ENCODE measurements at regions not wholly inside any gene's neighbourhood (a gene's known extent, or its start where the extent isn't known, plus 50 kb on each side); places are given as distances from the start of the nearest gene placed in this dataset.
"Not testable (repeated sequence)": the region's sequence is repeated elsewhere in the genome, so short reads cannot be mapped to it uniquely, and the experiment has no call there.

DNA sequence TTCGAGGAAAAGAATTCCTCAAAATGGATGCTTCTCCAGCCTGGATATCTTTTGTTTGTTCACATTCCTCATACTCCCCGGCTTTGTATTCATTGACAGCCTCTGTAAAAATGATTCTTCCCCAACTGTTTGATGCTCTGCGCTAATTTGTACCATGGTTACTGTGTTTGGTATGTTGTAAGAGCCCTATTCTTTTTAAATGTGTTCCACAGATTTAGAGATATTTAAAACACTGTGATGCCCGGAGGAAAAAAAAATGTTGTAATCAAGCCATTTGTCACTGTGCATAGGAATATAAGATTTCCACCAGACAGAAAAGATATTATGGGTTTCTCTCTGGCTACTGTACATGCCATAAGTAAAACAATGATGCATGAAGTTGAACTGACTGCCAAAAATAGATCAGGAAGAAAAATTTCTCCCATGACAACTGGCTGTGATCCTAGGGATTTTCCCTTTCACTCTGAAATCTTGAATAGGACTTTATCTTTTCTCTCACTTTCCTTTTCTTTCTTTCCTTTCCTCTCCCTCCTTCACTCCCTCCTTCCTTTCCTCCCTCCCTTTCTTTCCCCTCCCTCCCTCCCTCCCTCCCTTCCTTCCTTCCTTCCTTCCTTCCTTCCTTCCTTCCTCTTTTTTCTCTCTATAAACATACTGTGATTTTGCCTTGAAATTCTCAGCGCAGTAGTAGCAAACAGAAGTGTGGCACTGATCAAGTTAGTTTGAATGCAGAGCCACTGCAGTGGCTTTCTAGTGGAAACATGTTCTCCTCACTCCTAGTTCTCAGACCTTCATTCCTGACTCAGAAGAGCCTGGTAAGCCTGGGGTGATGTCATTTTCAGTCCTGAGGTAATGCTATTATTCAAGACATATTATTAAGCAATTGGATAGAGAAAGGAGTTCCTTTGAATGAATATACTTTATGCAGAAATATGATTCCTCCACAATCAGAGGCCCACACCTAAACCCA is 254.9 kb upstream of the TBL1XR1 start:
- DNase-seq (ENCODE audit: low read depth) = peak; percentile 57

DNA sequence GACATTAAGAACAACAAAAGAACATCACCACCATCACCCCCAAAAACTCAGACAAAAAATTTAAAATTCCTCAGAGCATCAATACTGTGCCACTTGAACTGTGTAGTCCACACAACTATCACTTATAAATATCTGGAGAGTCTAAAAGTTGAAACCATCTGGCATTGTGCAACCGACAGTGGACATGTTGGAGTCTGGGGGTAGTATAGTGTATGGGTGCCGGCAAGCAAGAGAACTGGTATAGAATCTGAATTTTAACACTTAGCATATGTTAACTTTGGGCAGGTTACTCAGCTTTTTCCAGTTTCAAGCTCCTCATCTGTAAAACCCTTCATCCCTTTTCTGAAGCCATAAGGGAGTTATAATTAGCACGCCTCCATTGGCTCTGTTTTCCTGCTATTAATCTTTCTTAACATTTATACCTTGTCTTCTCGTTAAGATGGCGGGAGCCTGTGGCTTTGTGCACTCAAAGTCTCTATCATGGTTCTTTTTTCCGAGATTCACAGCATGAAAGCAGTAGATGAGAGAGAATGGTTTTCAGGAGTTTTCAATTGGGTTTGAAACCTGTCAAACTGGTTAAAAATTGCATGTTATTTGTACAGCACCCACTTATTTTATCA is 255.7 kb upstream of the TBL1XR1 start:
- DNase-seq (ENCODE audit: low read depth) = no peak

- DNase-seq (ENCODE audit: low read depth) = no peak
Observed at GRCh38 chr3:177453451-177453844, 256.2 kb upstream of the TBL1XR1 start.

DNA sequence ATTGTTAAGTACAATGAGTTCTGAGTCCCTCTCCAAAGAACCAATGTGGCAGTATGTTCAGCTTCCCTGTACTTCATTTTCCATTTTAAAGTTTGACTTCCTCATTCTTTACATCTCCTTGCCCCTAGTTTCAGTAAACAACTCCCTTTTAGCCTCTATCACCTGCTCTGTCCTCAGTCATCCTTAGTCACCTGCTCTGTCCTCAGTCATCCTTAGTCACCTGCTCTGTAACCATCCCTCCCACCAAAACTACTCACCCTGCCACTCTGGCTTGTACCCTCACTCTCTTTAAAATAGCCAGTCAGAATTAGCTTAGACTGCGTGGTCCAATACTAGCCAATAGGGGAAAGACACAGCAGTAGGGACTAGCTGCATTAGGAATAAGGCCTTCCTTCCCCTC is 259.9 kb upstream of the TBL1XR1 start:
- DNase-seq (ENCODE audit: low read depth) = peak; percentile 33

- no peak for DNase-seq (ENCODE audit: low read depth)
Observed at GRCh38 chr3:177459401-177459800, 262.1 kb upstream of the TBL1XR1 start.

DNA sequence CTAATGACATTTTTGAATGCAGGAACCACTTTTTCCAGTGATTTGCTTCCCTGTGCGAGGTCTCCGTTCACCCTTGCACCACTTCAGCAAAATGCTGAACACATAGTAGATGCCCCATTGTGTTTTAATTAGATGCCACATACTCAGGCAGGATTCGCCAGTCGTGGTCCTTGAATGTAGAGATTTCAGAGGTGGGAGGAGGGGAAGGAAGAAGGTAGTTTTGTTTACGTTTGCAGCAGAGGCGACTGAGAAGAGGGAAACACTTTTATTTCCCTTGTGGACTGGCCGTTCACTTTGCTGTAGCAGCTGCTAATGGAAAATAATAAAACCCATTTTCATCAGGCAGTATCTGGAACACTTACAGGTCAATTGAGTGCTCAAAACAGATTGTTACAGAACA is 262.8 kb upstream of the TBL1XR1 start:
- DNase-seq (ENCODE audit: low read depth) = no peak

- no peak for DNase-seq (ENCODE audit: low read depth)
Observed at GRCh38 chr3:177461765-177462164, 264.5 kb upstream of the TBL1XR1 start.

- not testable (repeated sequence) for DNase-seq (ENCODE audit: low read depth)
Observed at GRCh38 chr3:177463341-177463740, 266.1 kb upstream of the TBL1XR1 start.

- peak; percentile 83 for DNase-seq (ENCODE audit: low read depth)
Observed at GRCh38 chr3:177463863-177464262, 266.6 kb upstream of the TBL1XR1 start.

DNA sequence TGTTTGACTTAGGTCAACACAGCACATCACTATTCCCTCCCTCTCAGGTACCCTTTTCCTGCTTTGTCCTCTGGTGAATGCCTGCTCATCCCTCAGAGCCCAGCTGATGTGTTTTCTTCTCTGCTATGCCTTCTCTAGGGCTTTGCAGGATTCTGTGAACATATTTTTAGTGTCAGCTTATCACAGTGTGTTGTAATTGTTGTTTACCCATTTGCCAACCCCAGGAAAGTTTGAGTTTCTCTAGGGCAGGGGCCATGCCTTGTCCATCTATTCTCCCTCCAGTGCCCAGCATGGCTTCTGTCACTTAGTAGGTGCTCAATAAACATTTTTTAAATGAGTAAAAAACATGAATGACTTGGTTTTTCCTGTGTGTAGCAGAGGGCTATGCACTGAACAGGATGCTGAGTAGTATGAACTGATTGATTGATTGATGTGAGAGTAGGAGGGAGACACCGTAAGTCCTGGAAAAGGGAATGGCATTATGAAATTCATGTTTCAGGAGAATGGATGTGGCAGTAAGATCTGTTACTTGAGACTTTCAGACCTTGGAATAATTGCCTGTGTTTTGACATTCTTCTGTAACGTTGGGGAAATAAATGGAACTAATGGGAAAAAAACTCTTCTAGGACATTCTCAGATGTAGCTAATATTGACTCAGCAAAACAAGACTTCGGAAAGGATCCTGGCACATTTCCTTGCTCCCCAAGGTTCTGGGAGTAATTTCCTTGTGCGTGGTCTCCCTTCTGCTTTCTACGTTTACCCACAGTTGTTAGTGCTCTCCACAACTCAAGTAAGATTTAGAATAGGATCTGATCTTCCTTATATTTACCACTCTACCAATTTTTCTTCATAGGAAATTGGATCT is 267.3 kb upstream of the TBL1XR1 start:
- no peak for DNase-seq (ENCODE audit: low read depth)

- DNase-seq (ENCODE audit: low read depth) = no peak
Observed at GRCh38 chr3:177465257-177465642, 268.0 kb upstream of the TBL1XR1 start.

DNA sequence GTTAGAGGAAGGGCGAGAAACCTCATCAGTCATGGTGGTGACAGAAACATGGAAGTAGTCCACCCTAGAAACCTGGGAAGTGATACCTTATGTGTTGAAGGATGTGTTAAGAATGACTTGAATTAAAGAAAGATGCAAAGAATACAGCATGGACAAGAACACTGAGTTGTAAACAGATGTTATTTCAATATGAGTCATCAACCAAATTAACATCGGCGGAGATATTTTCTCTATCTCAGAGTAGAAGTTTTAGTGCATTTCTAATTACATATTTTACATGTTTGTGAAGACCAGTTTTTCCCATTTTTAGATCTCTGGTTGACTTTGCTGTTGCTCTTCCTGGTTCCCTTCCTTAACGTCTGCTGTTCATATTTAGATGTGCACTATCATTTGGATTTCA is 268.8 kb upstream of the TBL1XR1 start:
- no peak for DNase-seq (ENCODE audit: low read depth)

DNA sequence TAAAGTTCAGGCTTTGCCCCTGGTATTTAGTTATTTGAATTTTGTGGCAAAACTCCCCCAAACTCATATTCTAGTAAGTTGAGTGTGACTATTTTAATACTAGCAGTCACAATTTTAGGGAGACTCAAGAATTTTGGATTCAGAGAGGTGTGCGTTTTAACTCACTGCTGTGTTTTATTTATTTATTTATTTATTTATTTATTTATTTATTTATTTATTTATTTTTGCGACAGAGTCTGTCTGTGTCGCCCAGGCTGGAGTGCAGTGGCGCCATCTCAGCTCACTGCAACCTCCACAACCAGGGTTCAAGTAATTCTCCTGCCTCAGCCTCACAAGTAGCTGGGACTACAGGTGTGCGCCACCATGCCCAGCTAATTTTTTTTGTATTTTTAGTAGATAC is 269.3 kb upstream of the TBL1XR1 start:
- not testable (repeated sequence) for DNase-seq (ENCODE audit: low read depth)

- no peak for DNase-seq (ENCODE audit: low read depth)
Observed at GRCh38 chr3:177467247-177467985, 270.1 kb upstream of the TBL1XR1 start.

DNA sequence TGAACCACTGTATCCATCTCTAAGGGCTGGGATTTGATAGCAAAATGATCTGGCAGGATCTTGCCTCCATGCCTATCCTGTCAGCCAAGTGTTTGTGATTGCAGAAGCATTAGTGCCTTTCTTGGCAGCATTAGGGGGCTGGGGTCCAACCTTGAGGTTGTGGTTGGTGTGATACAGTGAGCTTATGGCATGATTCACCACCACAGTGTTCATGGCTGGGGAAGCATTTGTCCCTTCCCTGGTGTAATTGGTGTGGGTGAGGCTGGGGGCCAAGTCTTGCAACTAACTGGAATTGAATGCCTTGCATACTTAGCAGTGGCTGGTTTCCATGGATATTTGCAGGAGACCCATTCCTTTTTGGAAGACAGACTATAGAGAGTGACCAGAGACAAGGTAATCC is 271.0 kb upstream of the TBL1XR1 start:
- peak; percentile 94 for DNase-seq (ENCODE audit: low read depth)

DNA sequence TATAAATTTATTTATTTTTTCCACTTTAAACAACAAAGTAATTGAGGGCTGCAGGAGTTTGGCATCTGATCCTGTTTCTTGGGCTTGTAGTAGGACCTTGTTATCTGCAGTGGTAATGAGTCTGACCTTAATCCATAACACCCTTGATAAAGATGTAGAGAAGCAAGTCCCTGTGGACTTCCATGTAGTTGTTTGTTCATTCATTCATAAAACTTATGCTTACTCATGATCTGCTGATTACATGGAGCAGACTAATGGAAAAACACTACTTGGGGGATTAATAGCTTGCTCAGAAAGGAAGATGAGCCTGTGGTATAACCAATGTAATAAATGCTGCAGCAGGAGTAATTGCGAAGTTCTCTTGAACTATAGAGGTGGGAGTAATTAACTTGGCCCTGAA is 271.5 kb upstream of the TBL1XR1 start:
- DNase-seq (ENCODE audit: low read depth) = no peak

DNA sequence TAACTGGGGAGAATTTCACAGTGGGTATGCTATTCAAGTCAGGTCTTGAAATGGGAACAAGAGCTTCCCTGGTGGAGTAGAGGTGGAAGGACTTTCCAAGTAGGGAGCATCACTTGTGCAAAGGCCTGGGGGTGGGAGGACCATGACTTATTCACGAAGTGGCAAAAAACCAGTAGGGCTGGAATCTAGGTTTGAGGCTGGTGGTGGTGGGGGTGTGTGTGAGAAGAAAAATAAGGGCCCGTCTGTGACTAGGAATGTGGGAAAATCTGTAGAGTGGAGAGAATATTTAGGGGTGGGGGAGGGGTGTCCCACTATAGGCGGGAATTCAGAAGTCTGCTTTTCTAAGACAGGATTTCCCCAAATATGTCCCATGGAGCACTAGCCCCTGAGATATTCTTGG is 271.9 kb upstream of the TBL1XR1 start:
- no peak for DNase-seq (ENCODE audit: low read depth)

DNA sequence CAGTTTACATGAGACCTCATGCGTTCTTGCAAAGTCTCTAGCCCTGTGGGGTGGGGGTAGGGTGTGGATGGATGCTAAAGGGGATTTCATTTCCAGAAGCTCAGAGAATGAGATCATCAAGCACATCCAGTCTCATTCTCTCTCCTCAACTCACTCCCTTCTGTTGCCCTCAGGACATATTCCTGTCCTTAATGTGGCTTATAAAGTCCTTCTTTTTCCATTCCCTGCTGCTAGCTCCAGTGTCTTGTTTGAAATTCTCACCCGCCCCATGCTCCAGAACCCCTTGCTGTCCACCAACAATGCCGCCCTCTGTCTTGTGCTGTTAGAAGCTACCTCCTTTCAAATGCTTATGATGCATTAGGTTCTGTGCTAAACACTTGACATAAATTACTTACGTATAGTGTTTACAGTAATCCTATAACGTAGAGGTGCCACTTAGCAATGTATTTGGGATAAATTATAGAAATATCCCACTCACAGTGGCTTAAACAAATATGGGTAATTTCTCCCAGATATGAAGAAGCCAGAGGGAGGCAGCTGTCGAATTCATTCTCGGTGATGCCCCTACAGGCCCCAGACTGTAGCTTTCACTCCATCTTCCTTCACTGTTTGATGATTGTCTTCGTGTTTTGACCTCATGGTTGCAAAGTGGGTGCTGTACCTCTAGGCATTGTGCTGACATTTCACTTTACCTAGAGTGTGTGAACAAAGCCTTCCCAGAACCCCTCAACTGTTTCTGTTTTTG is 273.1 kb upstream of the TBL1XR1 start:
- no peak for DNase-seq (ENCODE audit: low read depth)

- no peak for DNase-seq (ENCODE audit: low read depth)
Observed at GRCh38 chr3:177471733-177472480, 274.6 kb upstream of the TBL1XR1 start.

DNA sequence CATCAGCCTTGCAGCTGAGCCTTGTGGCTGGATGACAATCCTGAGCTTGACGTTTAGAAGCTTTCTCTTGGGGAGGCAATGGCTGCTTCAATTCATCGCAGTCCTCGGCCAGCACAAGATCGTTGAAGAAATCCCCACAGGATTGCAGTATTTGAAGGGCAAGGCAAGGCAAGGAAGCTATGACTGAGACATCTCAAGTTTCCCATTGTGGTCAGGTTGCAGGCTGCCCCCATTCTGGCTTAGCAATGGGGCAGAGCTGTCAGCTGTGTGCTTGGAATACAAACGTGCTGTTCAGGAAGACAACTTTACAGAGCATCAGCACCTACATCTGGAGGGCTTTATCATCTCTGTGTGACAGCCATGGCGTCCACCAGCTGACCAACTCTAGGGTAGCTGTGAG is 275.9 kb upstream of the TBL1XR1 start:
- DNase-seq (ENCODE audit: low read depth) = peak; percentile 57

Measured in HT1080 (cell line).